ENCODE measurements at regions not wholly inside any gene's neighbourhood (a gene's known extent, or its start where the extent isn't known, plus 50 kb on each side); places are given as distances from the start of the nearest gene placed in this dataset.
"Not testable (repeated sequence)": the region's sequence is repeated elsewhere in the genome, so short reads cannot be mapped to it uniquely, and the experiment has no call there.

DNA sequence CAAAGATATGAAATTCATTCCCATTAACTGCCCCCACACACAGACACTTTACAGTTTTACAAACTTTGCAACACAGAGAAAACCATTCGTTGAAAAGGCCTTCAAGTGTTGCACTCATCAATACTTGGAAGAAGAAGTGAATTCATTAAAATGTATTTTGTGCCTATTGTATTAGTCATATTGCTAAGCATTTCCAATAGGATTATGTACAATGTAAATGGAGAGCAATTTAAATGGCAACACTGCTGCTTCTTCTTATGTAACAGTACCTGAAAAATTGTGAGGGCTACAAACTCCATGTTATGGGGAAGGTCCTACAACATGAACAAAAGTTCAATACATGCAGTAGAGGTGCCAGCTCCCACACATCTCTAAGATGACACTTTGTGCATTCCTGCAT lies 209.3 kb upstream of the POGK start:
- DNase-seq: no peak

DNA sequence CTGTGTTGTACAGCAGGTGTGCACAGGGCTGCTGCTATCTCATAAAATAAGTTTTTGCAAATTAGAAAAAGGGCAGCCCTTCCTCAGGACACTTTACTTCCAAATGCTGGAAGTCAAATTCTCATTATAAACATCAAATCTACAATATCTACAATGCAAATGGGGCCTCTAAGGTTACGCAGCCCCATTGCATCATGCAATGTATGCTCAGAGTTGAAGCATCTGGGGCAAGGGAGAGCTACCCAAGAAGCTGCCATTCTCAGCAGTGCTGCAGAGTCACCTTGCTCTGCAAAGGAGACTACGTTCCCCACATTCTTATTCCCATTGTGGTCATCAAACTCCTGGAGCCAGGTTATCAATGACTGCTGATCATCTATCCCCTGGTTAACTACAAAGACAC lies 208.9 kb upstream of the POGK start:
- no peak for DNase-seq

DNA sequence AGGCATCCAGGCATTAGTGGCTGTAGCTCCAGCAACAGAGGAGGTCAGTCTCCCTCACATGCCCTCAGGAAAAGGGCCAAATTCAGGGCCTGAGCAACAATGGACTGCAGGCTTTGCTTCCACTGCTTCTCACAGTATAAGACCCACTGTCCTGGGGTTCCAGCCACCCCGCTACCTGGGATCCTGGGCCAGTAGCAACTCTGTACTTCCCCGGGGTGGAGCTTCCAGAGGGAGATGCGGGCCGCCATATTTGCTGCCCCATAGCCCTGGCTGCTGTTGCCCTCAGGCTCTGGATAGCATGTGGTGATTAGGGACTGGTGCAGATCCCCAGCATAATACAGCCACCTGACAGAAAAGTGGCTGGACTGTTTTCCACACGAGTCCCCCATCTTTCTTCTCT lies 201.1 kb upstream of the POGK start:
- DNase-seq: no peak

DNA sequence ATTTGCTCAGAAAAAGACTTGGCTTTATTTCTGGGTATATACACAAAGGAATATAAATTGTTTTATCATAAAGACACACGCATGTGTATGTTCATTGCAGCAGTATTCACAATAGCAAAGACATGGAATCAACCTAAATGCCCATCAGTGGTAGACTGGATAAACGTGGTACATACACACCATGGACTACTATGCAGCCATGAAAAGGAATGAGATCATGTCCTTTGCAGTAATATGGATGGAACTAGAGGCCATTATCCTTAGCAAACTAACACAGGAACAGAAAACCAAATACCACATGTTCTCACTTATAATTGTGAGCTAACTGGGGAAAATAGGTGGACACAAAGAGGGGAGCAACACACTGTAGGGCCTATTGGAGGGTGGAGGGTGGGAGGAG lies 182.0 kb upstream of the POGK start:
- DNase-seq: not testable (repeated sequence)

DNA sequence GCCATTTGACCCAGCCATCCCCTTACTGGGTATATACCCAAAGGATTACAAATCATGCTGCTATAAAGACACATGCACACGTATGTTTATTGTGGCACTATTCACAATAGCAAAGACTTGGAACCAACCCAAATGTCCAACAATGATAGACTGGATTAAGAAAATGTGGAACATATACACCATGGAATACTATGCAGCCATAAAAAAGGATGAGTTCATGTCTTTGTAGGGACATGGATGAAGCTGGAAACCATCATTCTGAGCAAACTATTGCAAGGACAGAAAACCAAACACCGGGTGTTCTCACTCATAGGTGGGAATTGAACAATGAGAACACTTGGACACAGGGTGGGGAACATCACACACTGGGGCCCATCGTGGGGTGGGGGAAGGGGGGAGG lies 172.5 kb upstream of the POGK start:
- not testable (repeated sequence) for DNase-seq

DNA sequence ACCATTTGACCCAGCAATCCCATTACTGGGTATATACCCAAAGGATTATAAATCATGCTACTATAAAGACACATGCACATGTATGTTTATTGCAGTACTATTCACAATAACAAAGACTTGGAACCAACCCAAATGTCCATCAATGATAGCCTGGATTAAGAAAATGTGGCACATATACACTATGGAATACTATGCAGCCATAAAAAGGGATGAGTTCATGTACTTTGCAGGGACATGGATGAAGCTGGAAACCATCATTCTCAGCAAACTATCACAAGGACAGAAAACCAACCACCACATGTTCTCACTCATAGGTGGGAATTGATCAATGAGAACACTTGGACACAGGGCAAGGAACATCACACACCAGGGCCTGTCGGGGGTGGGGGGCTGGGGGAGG lies 171.7 kb upstream of the POGK start:
- DNase-seq: not testable (repeated sequence)

DNA sequence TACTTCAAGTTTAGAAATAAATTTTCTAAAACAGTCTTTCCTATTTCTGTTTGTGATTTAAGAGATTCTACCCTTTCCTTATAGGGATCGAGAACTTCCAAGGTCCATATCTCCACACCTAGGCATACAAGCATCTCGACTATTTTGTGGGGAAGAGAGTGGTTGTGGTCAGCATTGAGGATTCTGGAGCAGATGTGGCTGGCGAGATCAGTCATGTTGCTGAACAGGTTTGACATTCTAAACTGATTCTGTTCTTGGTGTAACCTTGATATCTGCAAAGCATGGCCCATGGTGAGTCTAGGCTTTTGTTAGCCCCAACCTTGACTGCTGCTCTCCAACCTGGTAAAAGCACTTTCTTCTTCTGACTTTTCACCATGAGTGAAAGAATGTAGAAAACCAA lies 167.6 kb upstream of the POGK start:
- DNase-seq: no peak

DNA sequence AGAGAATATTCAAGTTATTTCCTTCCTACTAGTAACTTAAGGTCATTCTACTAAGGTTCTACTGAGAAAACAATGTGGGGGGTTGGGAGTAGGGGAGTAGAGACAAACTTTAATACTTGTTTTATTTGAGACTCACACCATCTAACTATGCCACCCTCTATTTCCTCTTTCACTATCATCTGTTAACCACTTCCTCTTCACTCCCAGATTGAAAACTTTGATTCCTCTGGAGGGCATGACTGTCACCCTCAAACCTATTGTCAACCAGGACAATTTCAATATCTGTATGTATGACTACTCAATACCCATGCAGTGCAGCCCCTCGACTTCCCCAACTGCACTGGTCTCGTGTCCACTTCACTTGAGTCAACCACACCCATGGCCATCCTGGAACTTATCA lies 165.6 kb upstream of the POGK start:
- DNase-seq: no peak

DNA sequence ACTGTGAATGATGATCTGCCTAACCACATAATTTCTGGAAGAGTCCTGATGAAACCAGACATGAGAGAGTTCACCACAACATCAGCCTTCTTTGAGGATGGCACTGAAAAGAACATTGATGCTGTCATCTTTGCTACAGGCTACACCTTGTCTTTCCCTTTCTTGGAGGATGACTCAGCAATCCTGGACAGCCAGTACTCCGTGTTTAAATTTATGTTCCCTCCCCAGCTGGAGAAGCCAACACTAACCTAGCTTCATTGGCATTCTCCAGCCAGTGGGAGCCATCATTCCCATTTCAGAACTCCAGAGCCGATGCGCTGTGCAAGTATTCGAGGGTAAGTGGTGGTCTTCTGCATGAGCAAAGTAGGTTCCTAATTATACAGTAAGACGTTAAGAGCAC lies 164.1 kb upstream of the POGK start:
- no peak for DNase-seq

DNA sequence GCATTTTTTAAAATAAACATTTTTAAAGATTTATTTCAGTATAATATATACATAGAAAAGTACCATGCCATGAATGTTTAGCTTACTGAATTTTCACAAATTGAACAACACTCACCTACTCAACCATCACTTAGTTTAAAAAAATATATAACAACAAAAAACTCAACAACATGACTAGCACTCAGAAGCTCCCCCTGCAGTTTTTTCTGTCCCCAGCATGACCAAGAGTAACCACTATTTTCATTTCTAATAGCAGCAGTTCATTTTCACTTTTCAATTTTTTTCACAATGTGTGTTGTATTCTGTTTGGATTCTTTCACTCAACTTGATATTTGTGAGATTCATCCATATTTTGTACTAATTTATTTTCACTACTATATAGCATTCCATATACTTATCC lies 162.3 kb upstream of the POGK start:
- no peak for DNase-seq

DNA sequence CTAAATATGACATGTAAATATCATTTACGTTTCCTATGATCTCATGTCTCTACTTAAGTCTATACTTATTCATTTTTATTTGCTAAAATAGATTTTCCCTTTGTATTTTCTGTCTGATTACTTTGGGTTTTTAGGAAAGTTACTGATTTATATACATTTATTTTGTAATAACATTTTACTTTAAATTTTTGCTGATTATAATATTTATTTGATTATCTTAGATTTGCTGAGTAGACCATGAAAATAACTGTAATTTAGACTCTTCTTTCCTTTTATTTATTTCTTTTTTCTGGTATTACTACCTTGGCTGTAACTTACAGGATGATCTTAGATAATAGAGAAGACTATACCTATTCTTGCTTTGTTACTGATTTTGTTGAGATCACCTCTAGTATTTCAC lies 159.9 kb upstream of the POGK start:
- no peak for DNase-seq

DNA sequence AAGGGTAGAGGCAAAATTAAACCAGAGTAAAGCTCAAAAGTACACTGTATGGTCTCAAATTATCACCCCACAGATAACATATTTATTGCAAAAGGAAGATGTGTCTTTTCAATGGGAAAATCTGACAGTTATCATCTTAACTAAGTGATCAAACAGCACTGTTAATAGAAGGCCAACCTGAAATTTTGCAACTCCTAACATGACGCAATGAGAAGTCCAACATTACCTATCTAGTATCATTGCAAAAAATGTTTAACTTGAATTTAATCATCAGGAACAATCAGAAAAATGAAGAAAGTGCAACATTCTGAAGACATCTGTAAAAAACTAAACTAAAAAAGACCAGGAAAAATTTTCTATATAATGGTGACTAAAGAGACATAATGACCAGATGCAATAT lies 156.7 kb upstream of the POGK start:
- no peak for DNase-seq

DNA sequence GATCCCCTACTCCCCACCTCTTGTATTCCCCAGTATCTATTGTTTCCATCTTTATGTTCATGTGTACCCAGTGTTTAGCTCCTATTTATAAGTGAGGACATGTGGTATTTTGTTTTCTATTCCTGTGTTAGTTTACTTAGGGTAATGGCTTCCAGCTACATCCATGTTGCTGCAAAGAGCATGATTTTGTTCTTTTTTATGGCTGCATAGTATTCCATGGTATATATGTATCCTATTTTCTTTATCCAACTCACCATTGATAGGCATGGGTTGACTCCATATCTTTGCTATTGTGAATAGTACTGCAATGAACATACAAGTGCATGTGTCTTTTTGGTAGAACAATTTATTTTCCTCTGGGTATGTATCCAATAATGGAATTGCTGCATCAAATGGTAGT lies 154.6 kb upstream of the POGK start:
- DNase-seq: not testable (repeated sequence)

DNA sequence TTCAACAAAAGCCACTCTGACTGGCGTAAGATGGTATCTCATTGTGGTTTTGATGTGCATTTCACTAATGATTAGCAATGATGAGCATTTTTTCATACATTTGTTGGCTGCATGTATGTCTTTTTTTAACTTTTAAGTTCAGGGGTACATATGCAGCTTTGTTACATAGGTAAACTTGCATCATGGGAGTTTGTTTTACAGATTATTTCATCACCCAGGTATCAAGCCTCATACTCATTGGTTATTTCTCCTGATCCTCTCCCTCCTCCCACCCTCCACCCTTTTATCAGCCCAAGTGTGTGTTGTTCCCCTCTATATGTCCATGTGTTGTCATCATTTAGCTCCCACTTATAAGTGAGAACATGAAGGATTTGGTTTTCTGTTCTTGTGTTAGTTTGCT lies 154.1 kb upstream of the POGK start:
- DNase-seq: no peak

DNA sequence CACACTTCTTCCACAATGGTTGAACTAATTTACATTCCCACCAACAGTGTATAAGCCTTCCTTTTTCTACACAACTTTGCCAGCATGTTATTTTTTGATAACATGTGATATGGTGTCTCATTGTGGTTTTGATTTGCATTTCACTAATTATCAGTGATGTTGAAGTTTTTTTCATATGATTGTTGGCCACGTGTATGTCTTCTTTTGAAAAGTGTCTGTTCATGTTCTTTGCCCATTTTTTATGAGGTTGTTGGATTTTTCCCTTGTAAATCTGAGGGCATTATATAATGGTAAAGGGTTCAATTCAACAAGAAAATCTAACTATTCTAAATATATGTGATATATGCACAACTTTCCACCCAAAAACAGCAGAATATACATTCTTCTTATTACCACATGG lies 153.4 kb upstream of the POGK start:
- not testable (repeated sequence) for DNase-seq

DNA sequence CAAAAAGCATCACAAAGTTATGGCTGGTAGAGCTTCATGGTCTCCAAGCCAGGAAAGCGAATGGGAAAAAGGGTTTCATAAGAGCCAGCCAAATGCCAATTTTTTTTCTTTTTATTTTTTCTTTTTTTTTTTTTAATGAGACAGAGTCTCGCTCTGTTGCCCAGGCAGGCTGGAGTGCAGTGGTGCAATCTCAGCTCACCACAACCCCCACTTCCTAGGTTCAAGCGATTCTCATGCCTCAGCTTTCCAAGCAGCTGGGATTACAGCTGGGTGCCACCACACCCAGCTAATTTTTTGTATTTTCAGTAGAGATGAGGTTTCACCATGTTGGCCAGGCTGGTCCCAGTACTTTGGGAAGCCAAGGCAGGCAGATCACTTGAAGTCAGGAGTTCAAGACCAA lies 148.7 kb upstream of the POGK start:
- not testable (repeated sequence) for DNase-seq

DNA sequence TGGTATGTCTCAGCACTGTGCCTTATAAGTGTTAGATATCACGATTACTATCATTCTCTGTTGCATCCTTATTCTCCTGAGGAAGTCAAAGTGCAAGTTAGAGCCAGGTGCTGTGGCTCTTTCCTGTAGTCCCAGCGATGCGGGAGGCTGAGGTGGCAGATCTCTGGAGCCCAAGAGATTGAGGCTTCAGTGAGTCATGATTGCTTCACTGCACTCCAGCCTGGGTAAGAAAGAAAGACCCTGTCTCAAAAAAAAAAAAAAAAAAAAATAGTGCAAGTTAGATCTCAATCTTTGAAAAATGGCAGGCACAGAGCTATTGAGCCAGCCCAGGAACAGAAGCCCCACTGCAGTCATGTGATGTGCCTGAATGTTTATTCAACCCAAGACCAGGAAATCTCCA lies 147.8 kb upstream of the POGK start:
- no peak for DNase-seq

DNA sequence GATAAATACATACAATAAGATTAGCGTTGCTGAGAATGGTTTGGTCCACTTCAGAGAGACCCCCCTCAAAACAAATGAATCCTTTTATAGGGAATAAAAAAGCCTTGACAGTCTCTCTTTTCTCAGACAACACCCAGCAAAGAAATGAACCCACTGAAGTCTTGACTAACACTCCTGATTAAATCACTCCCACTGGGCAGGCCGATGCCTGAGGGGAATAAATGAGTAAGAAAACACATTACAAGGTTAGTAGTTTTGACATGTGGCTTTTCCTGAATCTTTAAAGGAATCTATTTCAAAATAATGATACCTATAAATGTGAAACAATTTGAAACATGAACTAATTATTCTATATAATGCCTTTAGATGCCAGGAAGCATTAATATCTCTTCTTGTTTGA lies 146.9 kb upstream of the POGK start:
- no peak for DNase-seq

DNA sequence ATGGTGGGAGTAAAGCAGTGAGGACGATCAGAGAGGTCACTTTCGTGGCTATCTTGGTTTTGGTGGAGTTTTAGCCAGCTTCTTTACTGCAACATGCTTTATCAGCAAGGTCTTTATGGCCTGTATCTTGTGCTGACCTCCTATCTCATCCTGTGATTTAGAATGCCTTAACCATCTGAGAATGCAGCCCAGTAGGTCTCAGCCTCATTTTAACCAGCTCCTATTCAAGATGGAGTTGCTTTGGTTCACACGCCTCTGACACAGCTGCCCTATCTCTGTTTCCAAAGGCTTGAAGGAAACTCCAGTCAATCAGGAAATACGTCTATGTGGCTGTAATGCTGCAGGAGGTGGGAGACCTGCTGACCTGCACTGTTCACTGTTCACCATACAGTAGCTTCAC lies 146.1 kb upstream of the POGK start:
- no peak for DNase-seq

DNA sequence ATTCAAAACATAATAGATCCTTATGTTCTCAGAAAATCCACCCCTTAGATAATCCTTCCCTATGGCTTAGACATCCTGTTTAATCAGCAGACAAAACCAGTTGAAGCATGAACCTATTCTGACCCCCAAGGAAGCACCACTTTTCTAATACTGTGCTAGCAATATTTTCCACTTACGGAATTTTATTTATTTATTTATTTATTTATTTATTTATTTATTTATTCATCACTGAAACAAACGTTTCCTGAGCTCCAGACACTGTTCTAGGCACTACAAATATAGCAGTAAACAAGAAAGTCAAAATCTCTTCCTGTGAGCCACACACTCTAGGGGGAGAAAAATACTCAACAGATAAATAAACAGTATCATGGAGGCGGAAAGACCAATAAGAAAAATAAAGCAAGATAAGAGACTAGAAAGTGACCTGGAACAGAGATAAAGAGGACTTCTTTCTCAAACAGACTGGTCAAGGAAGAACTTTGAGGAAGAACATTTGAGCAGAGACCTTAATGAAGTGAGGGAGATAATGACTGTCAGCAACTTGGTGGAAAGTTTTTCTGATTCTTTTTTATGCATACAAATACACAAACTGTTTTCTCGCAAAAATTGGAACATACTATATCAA lies 145.5 kb upstream of the POGK start:
- no peak for DNase-seq

DNA sequence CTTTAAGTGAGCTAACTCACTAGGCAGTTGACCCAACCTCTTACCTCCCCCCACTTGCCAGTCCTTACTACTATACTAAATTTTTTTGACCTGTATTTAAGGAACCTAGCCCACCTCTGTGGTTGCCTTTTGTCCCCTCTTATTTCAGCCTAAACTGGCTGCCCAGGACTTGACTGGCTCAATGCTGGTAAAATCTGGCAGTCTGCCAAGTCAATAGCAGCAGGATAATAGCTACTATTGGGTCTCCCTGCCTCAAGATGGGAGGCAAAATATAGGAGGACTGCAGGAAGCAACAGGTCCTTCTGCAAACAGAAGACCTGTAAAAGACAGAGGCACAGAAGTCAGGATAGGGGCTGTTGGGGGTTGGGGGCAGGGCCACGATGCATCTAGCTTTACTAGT lies 144.2 kb upstream of the POGK start:
- no peak for DNase-seq

DNA sequence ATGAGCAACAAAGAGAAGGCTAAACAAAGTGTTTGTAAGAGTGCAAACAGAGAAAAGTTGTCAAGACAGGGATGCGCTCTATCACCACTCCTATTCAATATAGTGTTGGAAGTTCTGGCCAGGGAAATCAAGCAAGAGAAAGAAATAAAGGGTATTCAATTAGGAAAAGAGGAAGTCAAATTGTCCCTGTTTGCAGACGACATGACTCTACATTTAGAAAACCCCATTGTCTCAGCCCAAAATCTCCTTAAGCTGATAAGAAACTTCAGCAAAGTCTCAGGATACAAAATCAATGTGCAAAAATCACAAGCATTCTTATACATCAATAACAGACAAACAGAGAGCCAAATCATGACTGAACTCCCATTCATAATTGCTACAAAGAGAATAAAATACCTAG lies 143.4 kb upstream of the POGK start:
- not testable (repeated sequence) for DNase-seq

DNA sequence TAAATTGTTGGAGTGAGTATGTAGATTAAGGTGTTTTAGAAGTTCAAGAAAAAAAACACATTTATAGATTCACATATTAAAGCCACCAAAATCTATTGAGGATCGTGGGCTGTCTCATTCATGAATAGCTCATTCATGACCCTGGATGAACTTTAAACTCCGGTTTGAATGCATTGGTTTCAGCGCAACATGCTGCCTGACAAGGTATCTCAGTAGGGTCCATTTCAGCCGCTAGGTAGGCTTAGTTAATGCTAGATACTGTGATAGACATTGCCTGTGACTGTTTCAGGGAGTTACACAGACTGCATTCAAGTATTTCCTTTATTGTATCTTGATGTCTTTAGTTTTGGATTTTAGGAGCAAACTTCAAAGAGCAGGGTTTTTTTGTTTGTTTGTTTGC lies 140.5 kb upstream of the POGK start:
- no peak for DNase-seq

DNA sequence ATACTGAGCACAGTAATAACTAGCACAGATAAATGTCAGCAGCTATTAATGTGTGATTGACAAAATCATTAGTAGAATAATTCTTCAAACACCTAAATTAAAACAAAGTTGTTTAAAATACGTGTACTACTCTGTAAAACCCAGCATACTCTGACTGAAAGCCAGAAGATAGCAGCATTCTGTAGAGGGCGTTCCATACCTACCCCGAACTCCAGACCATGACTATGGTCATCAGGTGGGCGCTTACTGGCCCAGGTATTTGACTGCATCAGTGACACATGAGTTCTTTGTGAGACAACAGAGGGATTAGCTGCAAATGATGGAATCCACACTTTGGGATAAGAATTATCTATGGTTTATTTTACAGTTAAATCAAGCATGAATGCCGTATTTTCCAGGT lies 139.7 kb upstream of the POGK start:
- no peak for DNase-seq

DNA sequence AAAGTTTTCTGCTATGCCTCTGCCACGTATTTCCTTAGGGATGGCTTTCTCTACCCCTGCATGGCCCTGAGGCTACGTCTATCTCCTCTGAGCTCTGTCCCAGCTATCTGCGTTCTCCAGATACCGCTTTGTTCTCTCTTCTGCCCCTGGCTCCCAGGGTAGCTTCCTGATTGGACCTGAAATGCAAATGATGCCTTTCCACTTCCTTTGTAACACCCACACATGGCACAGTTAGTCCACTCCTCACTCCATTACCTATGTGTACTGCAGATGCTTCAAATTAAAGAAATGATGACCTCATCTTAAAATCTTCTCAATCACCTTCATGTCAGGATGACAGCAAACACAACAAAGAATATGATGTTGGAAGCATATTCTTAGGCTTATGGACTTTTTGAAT lies 138.6 kb upstream of the POGK start:
- DNase-seq: no peak

DNA sequence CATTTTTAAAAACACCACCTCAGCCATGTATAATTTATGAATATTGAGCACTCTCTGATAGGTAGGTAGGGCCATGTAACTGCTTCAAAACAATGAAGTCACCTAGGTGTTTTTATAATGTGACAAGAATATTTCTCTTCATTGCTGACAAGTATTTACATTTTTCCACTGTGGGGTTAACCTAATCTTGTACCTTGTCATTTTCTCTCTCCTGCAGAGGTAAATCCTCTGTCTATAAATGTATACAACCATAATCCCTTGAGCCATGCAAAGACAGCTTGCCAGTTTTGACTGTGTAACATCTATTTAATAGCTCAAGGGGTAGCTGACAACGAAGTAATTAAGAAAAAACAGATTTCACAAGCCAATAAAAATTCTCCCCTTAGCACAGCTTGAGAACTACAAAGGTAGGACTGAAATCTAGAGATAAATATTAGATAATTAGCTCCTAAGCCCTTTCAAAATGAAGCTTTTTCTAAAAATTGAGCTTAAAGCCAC lies 137.6 kb upstream of the POGK start:
- DNase-seq: no peak

Data from hippocampal formation (tissue), 2 donors.